GM21515 (cell line): ENCODE measurements at regions not wholly inside any gene's neighbourhood (a gene's known extent, or its start where the extent isn't known, plus 50 kb on each side); places are given as distances from the start of the nearest gene placed in this dataset.
"Not testable (repeated sequence)": the region's sequence is repeated elsewhere in the genome, so short reads cannot be mapped to it uniquely, and the experiment has no call there.

Source experiments
- ATAC-seq: cut with Tn5 transposase; IDR thresholded peaks from one replicate; pipeline ENCODE4 v1.9.1; 2021; ENCODE audit not compliant: unreplicated experiment

DNA sequence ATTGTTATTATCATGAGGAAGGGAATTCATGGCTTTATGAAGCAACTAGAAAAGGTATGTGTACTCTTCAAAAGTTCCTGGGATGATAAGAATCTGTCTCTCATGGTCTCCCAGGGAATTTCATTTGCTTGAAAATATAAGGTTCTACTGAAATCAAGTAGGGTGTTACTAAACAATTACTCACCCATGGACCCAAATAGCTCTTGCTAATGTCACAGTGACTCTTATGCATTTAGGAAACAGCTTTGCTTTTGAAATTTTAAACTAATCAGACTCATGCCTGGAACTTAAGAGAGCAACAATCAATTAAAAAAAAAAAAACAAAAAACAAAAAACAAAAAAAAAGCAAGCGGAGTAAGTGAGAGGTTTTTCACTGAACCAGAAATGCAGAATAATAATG lies 1546.3 kb upstream of the TENM4 start:
- ATAC-seq = no peak

GRCh38 chr11:80986421-80987074 lies 1545.7 kb upstream of the TENM4 start:
- no peak for ATAC-seq

DNA sequence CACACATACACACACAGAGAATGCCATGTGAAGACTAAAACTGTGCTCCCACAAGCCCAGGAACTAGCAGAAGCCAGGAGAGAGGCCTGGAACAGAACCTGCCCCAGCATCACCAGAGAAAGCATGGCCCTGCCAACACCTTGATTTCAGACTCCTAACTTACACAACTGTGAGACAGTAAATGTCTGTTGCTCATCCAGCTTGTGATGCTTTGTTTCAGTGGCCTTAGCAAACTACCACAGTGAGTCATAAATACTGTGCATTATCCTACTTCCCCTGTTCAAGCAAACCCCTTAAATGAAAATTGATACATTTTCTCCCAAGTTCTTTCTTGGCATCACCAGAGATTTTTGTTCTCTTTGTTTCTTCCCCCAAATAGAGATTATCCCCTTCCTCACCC lies 1539.4 kb upstream of the TENM4 start:
- no peak for ATAC-seq

GRCh38 chr11:80973786-80974185 lies 1533.0 kb upstream of the TENM4 start:
- no peak for ATAC-seq

GRCh38 chr11:80970037-80970436 lies 1529.2 kb upstream of the TENM4 start:
- no peak for ATAC-seq

DNA sequence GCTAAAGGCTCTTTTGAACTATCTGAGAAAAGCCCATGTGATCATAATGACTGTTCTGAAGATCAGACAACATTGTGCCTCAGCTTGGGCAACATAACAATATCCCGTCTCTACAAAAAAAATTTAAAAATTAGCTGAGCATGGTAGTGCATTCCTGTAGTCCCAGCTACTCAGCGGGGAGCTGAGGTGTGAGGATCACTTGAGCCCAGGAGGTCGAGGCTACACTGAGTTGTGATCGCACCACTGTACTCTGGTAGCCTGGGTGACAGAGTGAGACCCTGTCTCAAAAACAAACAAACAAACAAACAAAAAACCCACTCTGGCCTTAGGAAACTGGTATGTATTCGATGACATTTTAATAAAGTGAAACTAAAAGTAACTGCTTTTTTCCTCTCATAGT lies 1526.8 kb upstream of the TENM4 start:
- no peak for ATAC-seq

GRCh38 chr11:80960381-80961029 lies 1519.7 kb upstream of the TENM4 start:
- ATAC-seq = no peak

DNA sequence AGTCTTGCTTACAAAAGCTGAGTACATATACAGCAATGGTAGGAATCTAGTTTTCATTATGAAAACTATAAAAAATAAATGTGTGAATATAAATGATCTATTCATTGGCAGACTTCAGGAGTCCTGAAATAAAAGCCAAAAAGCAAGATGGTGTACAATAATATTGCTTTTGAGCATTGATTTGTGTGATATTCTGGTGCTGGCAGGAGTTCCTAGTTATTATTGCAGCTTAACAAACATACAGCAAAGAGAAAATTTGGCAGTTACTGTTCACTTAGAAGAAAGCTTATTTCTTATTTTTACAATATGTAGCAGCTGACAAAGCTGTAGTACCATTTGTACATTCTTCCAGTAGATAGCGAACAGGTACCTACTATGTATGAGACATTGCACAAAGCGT lies 1518.9 kb upstream of the TENM4 start:
- no peak for ATAC-seq

DNA sequence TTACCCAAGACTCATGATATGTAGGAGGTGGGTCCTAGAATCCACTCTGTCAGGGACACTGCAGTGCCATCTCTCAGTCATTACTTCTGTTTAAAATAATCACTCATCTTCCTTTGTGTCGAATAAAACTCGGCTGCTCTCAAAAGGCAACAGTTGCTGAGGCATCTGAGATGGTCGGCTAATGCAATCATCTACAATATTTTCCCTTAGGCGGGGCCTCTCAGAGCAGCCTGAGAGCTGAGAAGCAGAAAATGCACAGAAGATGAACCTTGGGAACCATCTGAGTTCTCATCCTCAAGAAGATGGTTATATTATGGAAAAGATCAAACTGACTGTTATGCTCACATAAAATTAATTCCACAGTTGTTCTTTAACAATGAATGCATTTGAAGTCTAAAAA lies 1518.2 kb upstream of the TENM4 start:
- no peak for ATAC-seq

DNA sequence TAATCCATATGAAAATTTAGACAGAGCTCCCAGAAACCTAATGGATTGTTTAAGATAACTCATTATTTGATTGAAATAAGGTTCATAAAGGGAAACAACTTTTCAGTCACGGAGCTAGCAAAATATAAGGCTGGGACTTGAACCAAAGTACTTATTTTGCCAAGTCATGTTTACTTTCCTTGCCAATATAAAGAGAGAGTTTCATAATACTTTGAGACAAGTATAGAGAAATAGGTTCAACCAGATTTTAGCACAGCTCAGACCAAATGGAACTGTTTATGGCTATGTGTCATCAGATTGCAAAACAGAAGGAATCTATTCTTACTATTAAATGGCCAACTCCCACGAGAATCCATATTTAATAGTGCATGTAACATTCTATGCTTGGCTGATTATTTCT lies 1517.5 kb upstream of the TENM4 start:
- no peak for ATAC-seq

DNA sequence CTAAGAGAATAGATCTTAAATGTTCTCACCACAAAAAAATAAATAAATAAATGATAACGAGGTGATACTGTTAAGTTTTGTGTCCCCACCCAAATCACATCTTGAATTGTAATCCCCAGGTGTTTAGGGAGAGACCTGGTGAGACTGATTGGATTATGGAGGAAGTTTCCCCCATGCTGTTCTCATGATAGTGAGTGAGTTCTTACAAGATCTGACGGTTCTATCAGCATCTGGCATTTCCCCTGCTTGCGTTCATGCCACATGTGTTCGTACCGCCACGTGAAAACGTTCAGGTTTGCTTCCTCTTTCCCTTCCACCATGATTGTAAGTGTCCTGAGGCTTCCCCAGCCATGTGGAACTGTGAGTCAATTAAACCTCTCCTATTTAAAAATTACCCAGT lies 1514.8 kb upstream of the TENM4 start:
- no peak for ATAC-seq

- ATAC-seq = no peak
Observed at GRCh38 chr11:80948781-80949180, 1508.0 kb upstream of the TENM4 start.

DNA sequence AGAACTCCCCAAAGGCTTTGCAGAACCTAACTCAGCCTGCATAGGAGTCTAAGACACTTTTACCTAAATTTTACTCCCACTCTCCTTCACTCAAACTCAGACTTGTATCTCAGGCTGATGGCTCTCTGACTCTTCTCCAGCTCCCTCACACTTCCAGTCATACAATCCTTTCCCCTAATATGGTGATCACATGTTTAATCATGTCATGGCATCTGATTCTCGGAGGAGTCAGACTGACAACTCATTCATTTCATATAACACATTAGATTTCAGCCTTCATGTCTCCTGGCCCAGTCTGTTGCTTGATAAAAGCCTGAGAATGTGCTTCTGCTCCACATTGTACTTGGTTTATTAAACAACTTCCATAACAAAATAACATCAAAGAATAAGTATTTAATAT lies 1503.9 kb upstream of the TENM4 start:
- no peak for ATAC-seq

- no peak for ATAC-seq
Observed at GRCh38 chr11:80943226-80943625, 1502.4 kb upstream of the TENM4 start.

DNA sequence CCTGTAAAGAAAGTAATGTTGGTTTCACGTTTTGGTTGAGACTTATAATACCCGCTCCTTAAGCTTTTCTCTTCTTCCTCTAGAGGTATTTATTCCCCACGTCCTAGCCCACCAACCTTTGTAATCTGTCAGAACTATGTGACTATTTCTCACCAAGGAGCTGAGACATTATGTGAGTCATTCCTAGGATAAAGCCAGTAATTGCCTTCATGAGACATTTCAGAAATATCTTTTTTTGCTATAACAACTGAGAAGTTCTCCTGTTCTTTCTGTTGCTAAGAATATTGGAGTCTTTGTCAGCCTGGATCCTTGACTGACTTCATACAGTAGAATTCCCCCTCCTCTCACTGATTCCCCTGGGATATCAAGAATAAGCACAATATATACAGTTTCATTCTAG lies 1497.0 kb upstream of the TENM4 start:
- no peak for ATAC-seq

DNA sequence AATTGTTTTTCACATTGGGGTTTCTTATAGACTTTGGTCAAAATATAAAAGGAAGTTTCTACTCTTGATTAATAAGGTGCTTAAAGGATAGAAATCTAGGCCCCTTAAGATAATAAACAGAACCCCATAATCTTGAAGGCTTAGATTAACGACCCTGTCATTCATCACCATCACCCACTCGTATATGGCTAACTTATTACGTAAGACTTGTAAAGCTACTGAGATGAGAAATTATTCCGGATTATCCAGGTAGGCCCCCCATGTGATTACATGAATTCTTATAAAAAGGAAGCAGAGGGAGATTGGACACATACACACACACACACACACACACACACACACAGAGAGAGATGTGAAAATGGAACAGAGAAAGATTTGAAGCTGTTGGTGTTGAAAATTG lies 1489.2 kb upstream of the TENM4 start:
- no peak for ATAC-seq

- ATAC-seq = no peak
Observed at GRCh38 chr11:80929031-80929805, 1488.4 kb upstream of the TENM4 start.

DNA sequence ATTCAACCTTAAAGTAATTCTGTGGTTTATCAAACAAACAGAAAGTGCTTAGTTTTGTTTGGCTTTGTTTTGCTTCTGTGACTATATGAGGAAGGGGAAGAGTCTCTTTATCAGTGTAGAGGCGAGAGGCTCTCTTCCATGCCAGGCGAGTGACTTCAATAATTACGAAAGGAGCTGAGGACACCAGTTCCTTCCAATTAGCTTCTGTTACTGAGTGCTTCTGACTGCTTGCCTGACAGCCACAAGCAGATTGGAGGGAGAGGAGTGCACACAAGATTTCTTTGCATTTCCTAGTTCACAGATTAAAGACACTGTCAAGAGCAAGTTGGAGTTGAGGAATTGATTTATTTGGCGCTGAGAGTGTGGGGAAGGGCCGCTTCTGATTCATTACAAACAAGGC lies 1484.5 kb upstream of the TENM4 start:
- no peak for ATAC-seq

DNA sequence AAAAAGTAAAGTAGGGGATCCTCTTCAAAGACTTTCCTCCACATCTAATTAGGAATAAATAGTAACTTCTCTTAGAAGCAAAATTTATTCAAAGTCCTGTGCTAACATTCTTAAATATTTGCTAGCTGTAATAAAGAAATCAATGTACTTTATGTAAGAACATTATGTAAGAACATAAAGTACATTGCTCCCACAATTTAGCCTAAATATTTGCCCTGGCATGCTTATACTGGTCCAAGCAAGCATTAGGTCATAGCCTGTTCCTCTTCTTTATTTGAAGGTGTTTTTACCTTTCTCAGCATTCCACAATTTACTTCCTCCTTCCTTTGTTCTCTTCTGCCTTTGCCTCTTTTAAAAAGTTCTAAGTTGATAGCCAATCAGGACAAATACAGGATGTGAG lies 1480.5 kb upstream of the TENM4 start:
- ATAC-seq = not testable (repeated sequence)

GRCh38 chr11:80916173-80916798 lies 1475.5 kb upstream of the TENM4 start:
- ATAC-seq = no peak

GRCh38 chr11:80914311-80914710 lies 1473.5 kb upstream of the TENM4 start:
- ATAC-seq = no peak

GRCh38 chr11:80911666-80912065 lies 1470.8 kb upstream of the TENM4 start:
- no peak for ATAC-seq
